ENCODE measurements at regions not wholly inside any gene's neighbourhood (a gene's known extent, or its start where the extent isn't known, plus 50 kb on each side); places are given as distances from the start of the nearest gene placed in this dataset.

- TF ChIP-seq, protein P1, sequence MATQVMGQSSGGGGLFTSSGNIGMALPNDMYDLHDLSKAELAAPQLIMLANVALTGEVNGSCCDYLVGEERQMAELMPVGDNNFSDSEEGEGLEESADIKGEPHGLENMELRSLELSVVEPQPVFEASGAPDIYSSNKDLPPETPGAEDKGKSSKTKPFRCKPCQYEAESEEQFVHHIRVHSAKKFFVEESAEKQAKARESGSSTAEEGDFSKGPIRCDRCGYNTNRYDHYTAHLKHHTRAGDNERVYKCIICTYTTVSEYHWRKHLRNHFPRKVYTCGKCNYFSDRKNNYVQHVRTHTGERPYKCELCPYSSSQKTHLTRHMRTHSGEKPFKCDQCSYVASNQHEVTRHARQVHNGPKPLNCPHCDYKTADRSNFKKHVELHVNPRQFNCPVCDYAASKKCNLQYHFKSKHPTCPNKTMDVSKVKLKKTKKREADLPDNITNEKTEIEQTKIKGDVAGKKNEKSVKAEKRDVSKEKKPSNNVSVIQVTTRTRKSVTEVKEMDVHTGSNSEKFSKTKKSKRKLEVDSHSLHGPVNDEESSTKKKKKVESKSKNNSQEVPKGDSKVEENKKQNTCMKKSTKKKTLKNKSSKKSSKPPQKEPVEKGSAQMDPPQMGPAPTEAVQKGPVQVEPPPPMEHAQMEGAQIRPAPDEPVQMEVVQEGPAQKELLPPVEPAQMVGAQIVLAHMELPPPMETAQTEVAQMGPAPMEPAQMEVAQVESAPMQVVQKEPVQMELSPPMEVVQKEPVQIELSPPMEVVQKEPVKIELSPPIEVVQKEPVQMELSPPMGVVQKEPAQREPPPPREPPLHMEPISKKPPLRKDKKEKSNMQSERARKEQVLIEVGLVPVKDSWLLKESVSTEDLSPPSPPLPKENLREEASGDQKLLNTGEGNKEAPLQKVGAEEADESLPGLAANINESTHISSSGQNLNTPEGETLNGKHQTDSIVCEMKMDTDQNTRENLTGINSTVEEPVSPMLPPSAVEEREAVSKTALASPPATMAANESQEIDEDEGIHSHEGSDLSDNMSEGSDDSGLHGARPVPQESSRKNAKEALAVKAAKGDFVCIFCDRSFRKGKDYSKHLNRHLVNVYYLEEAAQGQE (IDR thresholded peaks at IDR 0.05; ENCODE audit: borderline replicate concordance): no peak
- TF ChIP-seq, protein P1 (CRISPR knock-in tag; IDR thresholded peaks at IDR 0.05; ENCODE audit: low read depth): no peak
These were observed 87.8 kb upstream of the APC start (continued) for GRCh38 chr5:112649882-112650281.

DNA sequence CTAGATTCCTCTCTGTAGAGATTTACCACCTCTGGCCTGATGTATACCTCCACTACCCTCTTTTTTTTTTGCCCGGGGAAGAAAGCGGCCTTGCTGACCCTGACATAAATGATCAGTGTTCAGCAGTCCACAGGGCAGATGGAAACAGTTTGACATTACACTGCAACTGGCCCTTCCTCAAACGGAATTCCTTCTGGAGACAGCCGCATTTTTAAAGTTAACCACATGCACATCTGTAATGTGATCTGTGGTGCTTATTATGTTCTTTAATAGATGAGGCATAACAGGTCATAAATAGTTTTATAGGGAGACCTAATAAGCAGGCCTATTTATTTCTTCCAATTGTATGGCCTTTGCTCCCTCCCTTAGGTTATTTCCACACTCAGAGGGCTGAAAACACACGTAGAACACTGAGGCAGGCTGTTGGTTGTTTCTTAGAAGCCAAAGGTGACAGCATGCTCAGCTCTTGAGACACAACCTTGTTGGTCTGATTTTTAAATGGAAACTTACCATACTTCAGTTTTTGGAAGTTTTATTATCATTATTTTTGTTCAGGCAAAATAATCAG, 84.0 kb upstream of the APC start:
- H3K4me1 ChIP-seq (replicated peaks in 1 of 2; ENCODE audit: control insufficient read depth in 2 of 2, insufficient read depth in 2 of 2, low read length in 2 of 2): no peaks in the 10 kb centered on the region; a peak in 1 of 5 replicates
- ChIA-PET CTCF (ENCODE audit: low intra/inter-chr PET ratio) (no interaction called here), POLR2A (interaction anchor here (0.6 kb wide), 1 partner anchor 376 kb away, joined by 3 read pairs; no protein-coding TSS in a partner anchor)
- H3K9me3 ChIP-seq (replicated peaks; ENCODE audit: control insufficient read depth, insufficient read depth, low read depth, low read length): peaks cover 2% of the 10 kb centered on the region; the same call in 1 of the 2 replicates
- no TSS peak for BruUV-seq (replicated peaks)
- no peaks in the 10 kb centered on the region for H3K36me3 ChIP-seq (ENCODE audit: control insufficient read depth, insufficient read depth, low read length)
- H4K20me1 ChIP-seq (replicated peaks; ENCODE audit: control insufficient read depth, insufficient read depth, low read length): no peaks in the 10 kb centered on the region
- in situ Hi-C loops (cut with MboI): no loop called here
- no peaks in the 10 kb centered on the region for H3K9me1 ChIP-seq (ENCODE audit: control insufficient read depth, insufficient read depth, low read length)
- intact Hi-C loops (cut with micrococcal nuclease): no loop called here
- DNase-seq (ENCODE audit: extremely low read depth in 1 of 4, low spot score in 3 of 4): no peak
- H3K79me2 ChIP-seq (ENCODE audit: control insufficient read depth, insufficient read depth, low read length): no peaks in the 10 kb centered on the region
- H3K4me2 ChIP-seq (ENCODE audit: insufficient read depth, low read length): no peak overlapping the region
- no peak overlapping the region for H3K9ac ChIP-seq (ENCODE audit: insufficient read depth in 1 of 2, low read depth in 2 of 2, low read length in 2 of 2)
- H2AFZ ChIP-seq (ENCODE audit: low read depth, low read length): no peak overlapping the region
- no peak for FAIRE-seq
- H3K27me3 ChIP-seq (ENCODE audit: control insufficient read depth in 2 of 2, insufficient read depth in 2 of 2, low read length in 2 of 2): peaks cover 10 to 12% of the 10 kb centered on the region in 2 experiments
- ATAC-seq: no peak
- 26% methylated on average over 5 of the region's 5 CpGs for WGBS (ENCODE audit: insufficient coverage, low coverage, missing lambda C conversion rate)
- H3K4me3 ChIP-seq: no peak overlapping the region
- no peak overlapping the region for H3K27ac ChIP-seq (ENCODE audit: extremely low read depth, low read depth, low read length)
- TF ChIP-seq GATAD2B (IDR thresholded peaks at IDR 0.05; ENCODE audit: borderline replicate concordance) (no peak), ZC3H8 (IDR thresholded peaks at IDR 0.05) (no peak), ILK (tag; IDR thresholded peaks at IDR 0.05; ENCODE audit: borderline replicate concordance, low read depth) (no peak), IFI16 (CRISPR knock-in tag; IDR thresholded peaks at IDR 0.05) (no peak), SMARCB1 (IDR thresholded peaks at IDR 0.05; ENCODE audit: insufficient read length, low read depth) (no peak), CHD1 (IDR thresholded peaks at IDR 0.05; ENCODE audit: low read length) (no peak), CREBBP (IDR thresholded peaks at IDR 0.05; ENCODE audit: low read depth, low read length) (no peak), ZNF197 (CRISPR knock-in tag; IDR thresholded peaks at IDR 0.05; ENCODE audit: low read depth) (no peak), THAP12 (CRISPR knock-in tag; IDR thresholded peaks at IDR 0.05) (no peak)
